GM12891 (cell line): ENCODE measurements at regions not wholly inside any gene's neighbourhood (a gene's known extent, or its start where the extent isn't known, plus 50 kb on each side); places are given as distances from the start of the nearest gene placed in this dataset.
"Not testable (repeated sequence)": the region's sequence is repeated elsewhere in the genome, so short reads cannot be mapped to it uniquely, and the experiment has no call there.

Experiments used
- DNase-seq: peaks from one replicate; pipeline ENCODE4 v3.0.0; 2011; ENCODE audit warnings: low spot score; ENCODE audit not compliant: insufficient read length
- FAIRE-seq: peaks from 2 replicates; lab custom pipeline; 2011; peaks lifted over from hg19 to GRCh38; lab: Jason Lieb, UNC
- PAX5 ChIP-seq: IDR thresholded peaks from 2 replicates; pipeline ENCODE4 v1.6.1; 2011; ENCODE audit warnings: low read length, moderate library complexity, mild to moderate bottlenecking; ENCODE audit not compliant: insufficient read depth, severe bottlenecking
- POLR2A ChIP-seq: IDR thresholded peaks from 2 replicates; pipeline ENCODE4 v1.6.1; 2011; ENCODE audit warnings: low read depth, low read length, control low read depth
- POLR2AphosphoS5 ChIP-seq: IDR thresholded peaks from 2 replicates; pipeline ENCODE4 v1.6.1; 2011; ENCODE audit warnings: low read depth, low read length, control low read depth
- POU2F2 ChIP-seq: IDR thresholded peaks from 2 replicates; pipeline ENCODE4 v1.6.1; 2011; ENCODE audit warnings: low read depth, mild to moderate bottlenecking, control low read depth, low read length, moderate library complexity
- SPI1 ChIP-seq: IDR thresholded peaks from 2 replicates; pipeline ENCODE4 v1.6.1; 2011; ENCODE audit warnings: low read depth, low read length, control low read depth
- TAF1 ChIP-seq: IDR thresholded peaks from 2 replicates; pipeline ENCODE4 v1.6.1; 2011; ENCODE audit warnings: low read depth, low read length, control low read depth

- TF ChIP-seq TAF1 (no peak), POLR2A (no peak), POLR2AphosphoS5 (no peak), SPI1 (no peak)
- no peak for DNase-seq
- FAIRE-seq: no peak
Observed at GRCh38 chr10:57627642-57628178, 640.0 kb downstream of the IPMK start.

GRCh38 chr10:57624856-57625592 lies 642.7 kb downstream of the IPMK start:
- TF ChIP-seq PAX5 (no peak), POU2F2 (no peak), POLR2AphosphoS5 (no peak), POLR2A (no peak)
- no peak for DNase-seq
- FAIRE-seq: no peak

GRCh38 chr10:57624066-57624465 lies 643.6 kb downstream of the IPMK start:
- TF ChIP-seq POLR2AphosphoS5 (no peak), POLR2A (no peak), PAX5 (no peak), TAF1 (no peak), POU2F2 (no peak), SPI1 (no peak)
- no peak for FAIRE-seq
- DNase-seq: no peak

GRCh38 chr10:57621466-57621865 lies 646.2 kb downstream of the IPMK start:
- no peak for DNase-seq
- TF ChIP-seq POU2F2 (no peak), POLR2AphosphoS5 (no peak), SPI1 (no peak), TAF1 (no peak), PAX5 (no peak)

GRCh38 chr10:57605948-57606485 lies 661.7 kb downstream of the IPMK start:
- DNase-seq: no peak
- TF ChIP-seq SPI1: no peak
- no peak for TF ChIP-seq TAF1
- TF ChIP-seq POLR2AphosphoS5: no peak
- TF ChIP-seq POU2F2: no peak
- TF ChIP-seq POLR2A: no peak
- no peak for TF ChIP-seq PAX5
- no peak for FAIRE-seq

More at GRCh38 chr10:57621466-57621865, 646.2 kb downstream of the IPMK start:
- FAIRE-seq: no peak

- DNase-seq (no peak), FAIRE-seq (no peak)
- TF ChIP-seq POLR2AphosphoS5 (no peak), TAF1 (no peak), POLR2A (no peak), PAX5 (no peak)
Observed at GRCh38 chr10:57599440-57599839, 668.3 kb downstream of the IPMK start.

- FAIRE-seq (no peak), DNase-seq (no peak)
- TF ChIP-seq POLR2AphosphoS5: no peak
Observed at GRCh38 chr10:57593983-57594573, 673.6 kb downstream of the IPMK start.

- TF ChIP-seq TAF1: no peak
- TF ChIP-seq POLR2A: no peak
- TF ChIP-seq PAX5: no peak
- DNase-seq (no peak), FAIRE-seq (no peak)
Observed at GRCh38 chr10:57579926-57580325, 687.8 kb downstream of the IPMK start.

- no peak for DNase-seq
- TF ChIP-seq TAF1 (no peak), POU2F2 (no peak), POLR2AphosphoS5 (no peak), SPI1 (no peak), PAX5 (no peak), POLR2A (no peak)
Observed at GRCh38 chr10:57562211-57562610, 705.5 kb downstream of the IPMK start.

GRCh38 chr10:57551774-57552173 lies 715.9 kb downstream of the IPMK start:
- not testable (repeated sequence) for FAIRE-seq, DNase-seq

More at GRCh38 chr10:57562211-57562610, 705.5 kb downstream of the IPMK start:
- FAIRE-seq: no peak
